Loucy (cell line): ENCODE measurements at regions not wholly inside any gene's neighbourhood (a gene's known extent, or its start where the extent isn't known, plus 50 kb on each side); places are given as distances from the start of the nearest gene placed in this dataset.

Source experiments
- H2AFZ ChIP-seq: fragments of 200-600 bp; sonication (generic); 2 replicates; pipeline ENCODE4 v1.6.0; 2016; ENCODE audit warnings: antibody characterized with exemption, mild to moderate bottlenecking, low read length, moderate library complexity
- H3F3A ChIP-seq: fragments of 200-600 bp; 2 replicates; pipeline ENCODE4 v1.6.0; 2016; ENCODE audit warnings: antibody characterized with exemption, low read depth, mild to moderate bottlenecking
- H3K27me3 ChIP-seq: fragments of 200-600 bp; sonication (generic); 2 replicates; pipeline ENCODE4 v1.6.1; 2014; ENCODE audit warnings: low read length, mild to moderate bottlenecking; ENCODE audit not compliant: insufficient read depth, poor library complexity, severe bottlenecking
- H3K36me3 ChIP-seq: fragments of 200-600 bp; sonication (generic); 2 replicates; pipeline ENCODE4 v1.6.1; 2016; ENCODE audit warnings: low read length; ENCODE audit not compliant: insufficient read depth
- H3K4me1 ChIP-seq: fragments of 200-600 bp; sonication (generic); 2 replicates; pipeline ENCODE4 v1.5.1; 2014; ENCODE audit warnings: low read length, mild to moderate bottlenecking; ENCODE audit not compliant: insufficient read depth, poor library complexity, severe bottlenecking
- H3K4me2 ChIP-seq: fragments of 200-600 bp; sonication (generic); 2 replicates; pipeline ENCODE4 v1.6.0; 2014; ENCODE audit warnings: antibody characterized with exemption, low read length, low read depth, mild to moderate bottlenecking; ENCODE audit not compliant: poor library complexity, severe bottlenecking
- H3K4me3 ChIP-seq: fragments of 200-600 bp; sonication (generic); 2 replicates; pipeline ENCODE4 v1.5.1; 2014; ENCODE audit warnings: low read length, mild to moderate bottlenecking, mixed read lengths; ENCODE audit not compliant: poor library complexity, severe bottlenecking
- H3K79me2 ChIP-seq: fragments of 200-600 bp; sonication (generic); 2 replicates; pipeline ENCODE4 v1.6.1; 2014; ENCODE audit warnings: low read length; ENCODE audit not compliant: insufficient read depth
- H3K9ac ChIP-seq: fragments of 200-600 bp; sonication (generic); 2 replicates; pipeline ENCODE4 v1.6.0; 2014; ENCODE audit warnings: mild to moderate bottlenecking, low read depth, low read length, moderate library complexity; ENCODE audit not compliant: poor library complexity, severe bottlenecking
- H3K9me2 ChIP-seq: fragments of 200-600 bp; sonication (generic); replicated peaks from 2 replicates; pipeline ENCODE4 v1.6.1; 2016; ENCODE audit warnings: low read depth, low read length, mixed read lengths
- H3K9me3 ChIP-seq: fragments of 200-600 bp; sonication (generic); 2 replicates; pipeline ENCODE4 v1.6.1; 2014; ENCODE audit warnings: mild to moderate bottlenecking, antibody characterized with exemption, low read length, low read depth; ENCODE audit not compliant: insufficient read depth
- H4K20me1 ChIP-seq: fragments of 200-600 bp; sonication (generic); 2 replicates; pipeline ENCODE4 v1.6.0; 2014; ENCODE audit warnings: antibody characterized with exemption, low read length, mild to moderate bottlenecking; ENCODE audit not compliant: insufficient read depth, poor library complexity, severe bottlenecking
- CTCF ChIP-seq: fragments of 200-600 bp; sonication (generic); conservative IDR thresholded peaks from 2 replicates; pipeline ENCODE4 v1.5.1; 2014; ENCODE audit warnings: mild to moderate bottlenecking, antibody characterized with exemption, low read length
- EZH2phosphoT487 ChIP-seq: fragments of 200-600 bp; IDR thresholded peaks from 2 replicates; pipeline ENCODE4 v1.6.1; 2018; ENCODE audit warnings: antibody characterized with exemption, mild to moderate bottlenecking, moderate library complexity, borderline replicate concordance

GRCh38 chr6:84897988-84898594 lies 133.7 kb upstream of the TBX18 start:
- Histone ChIP-seq H3F3A (no peaks in the 10 kb centered on the region), H2AFZ (no peak overlapping the region), H3K36me3 (no peaks in the 10 kb centered on the region), H3K9ac (no peak overlapping the region), H3K4me1 (peaks cover 27% of the 10 kb centered on the region), H3K4me2 (no peak overlapping the region), H3K27me3 (no peaks in the 10 kb centered on the region), H3K9me2 (no peaks in the 10 kb centered on the region), H4K20me1 (no peaks in the 10 kb centered on the region), H3K4me3 (no peak overlapping the region), H3K9me3 (no peaks in the 10 kb centered on the region; the same call in 1 of the 2 replicates), H3K79me2 (no peaks in the 10 kb centered on the region)
- TF ChIP-seq EZH2phosphoT487 (no peak), CTCF (no peak)

- Histone ChIP-seq H3K9me3 (no peaks in the 10 kb centered on the region; the same call in 1 of the 2 replicates), H3K9ac (no peak overlapping the region), H3K79me2 (no peaks in the 10 kb centered on the region), H3K27me3 (no peaks in the 10 kb centered on the region), H3F3A (no peaks in the 10 kb centered on the region), H3K4me3 (no peak overlapping the region), H3K9me2 (no peaks in the 10 kb centered on the region), H3K4me2 (no peak overlapping the region), H3K36me3 (no peaks in the 10 kb centered on the region), H3K4me1 (peaks cover 35% of the 10 kb centered on the region), H2AFZ (no peak overlapping the region), H4K20me1 (no peaks in the 10 kb centered on the region)
- TF ChIP-seq CTCF: no peak
- no peak for TF ChIP-seq EZH2phosphoT487
Measured at GRCh38 chr6:84897011-84897410, 132.6 kb upstream of the TBX18 start.

- no peak overlapping the region for H2AFZ ChIP-seq
- H3K4me3 ChIP-seq: no peak overlapping the region
- TF ChIP-seq CTCF (no peak), EZH2phosphoT487 (no peak)
- no peaks in the 10 kb centered on the region for H3K79me2 ChIP-seq
- H3K9ac ChIP-seq: no peak overlapping the region
- H3K27me3 ChIP-seq: no peaks in the 10 kb centered on the region
- H3K4me1 ChIP-seq: peaks cover 29% of the 10 kb centered on the region
- no peaks in the 10 kb centered on the region for H3K36me3 ChIP-seq
- no peaks in the 10 kb centered on the region for H3K9me3 ChIP-seq
- H3K9me2 ChIP-seq: no peaks in the 10 kb centered on the region
- peak overlapping the region; percentile 40 for H3K4me2 ChIP-seq
- no peaks in the 10 kb centered on the region for H4K20me1 ChIP-seq
- no peaks in the 10 kb centered on the region for H3F3A ChIP-seq
Measured at GRCh38 chr6:84892671-84893070, 128.3 kb upstream of the TBX18 start.
